ENCODE measurements at regions not wholly inside any gene's neighbourhood (a gene's known extent, or its start where the extent isn't known, plus 50 kb on each side); places are given as distances from the start of the nearest gene placed in this dataset.
"Not testable (repeated sequence)": the region's sequence is repeated elsewhere in the genome, so short reads cannot be mapped to it uniquely, and the experiment has no call there.

GRCh38 chr2:155546721-155547555, 785.6 kb downstream of the NR4A2 start:
- DNase-seq (ENCODE audit: low read depth in 2 of 2), result no peak

GRCh38 chr2:155539028-155539427, 793.5 kb downstream of the NR4A2 start:
- not testable (repeated sequence) for DNase-seq (ENCODE audit: low read depth in 2 of 2)

GRCh38 chr2:155528034-155528433, 804.5 kb downstream of the NR4A2 start:
- no peak for DNase-seq (ENCODE audit: low read depth in 2 of 2)

GRCh38 chr2:155525199-155525598, 807.3 kb downstream of the NR4A2 start:
- no peak for DNase-seq (ENCODE audit: low read depth in 2 of 2)

- DNase-seq (ENCODE audit: low read depth in 2 of 2), result no peak
Observed at GRCh38 chr2:155519529-155520130, 812.9 kb downstream of the NR4A2 start.

GRCh38 chr2:155518094-155518493, 814.4 kb downstream of the NR4A2 start:
- no peak for DNase-seq (ENCODE audit: low read depth in 2 of 2)

- DNase-seq (ENCODE audit: low read depth in 2 of 2), result no peak
Observed at GRCh38 chr2:155517362-155517761, 815.2 kb downstream of the NR4A2 start.

- no peak for DNase-seq (ENCODE audit: low read depth in 2 of 2)
Observed at GRCh38 chr2:155513248-155513647, 814.8 kb downstream of the KCNJ3 start.

GRCh38 chr2:155502766-155503165, 804.3 kb downstream of the KCNJ3 start:
- no peak for DNase-seq (ENCODE audit: low read depth in 2 of 2)

- DNase-seq (ENCODE audit: low read depth in 2 of 2), result no peak
Observed at GRCh38 chr2:155498106-155498505, 799.6 kb downstream of the KCNJ3 start.

- no peak for DNase-seq (ENCODE audit: low read depth in 2 of 2)
Observed at GRCh38 chr2:155494744-155495143, 796.2 kb downstream of the KCNJ3 start.

GRCh38 chr2:155485141-155485842, 786.8 kb downstream of the KCNJ3 start:
- DNase-seq (ENCODE audit: low read depth in 2 of 2), result no peak

- no peak for DNase-seq (ENCODE audit: low read depth in 2 of 2)
Observed at GRCh38 chr2:155481141-155481540, 782.6 kb downstream of the KCNJ3 start.

- not testable (repeated sequence) for DNase-seq (ENCODE audit: low read depth in 2 of 2)
Observed at GRCh38 chr2:155472018-155472417, 773.5 kb downstream of the KCNJ3 start.

GRCh38 chr2:155456222-155456621, 757.7 kb downstream of the KCNJ3 start:
- DNase-seq (ENCODE audit: low read depth in 2 of 2), result no peak

GRCh38 chr2:155442755-155443372, 744.4 kb downstream of the KCNJ3 start:
- DNase-seq (ENCODE audit: low read depth in 2 of 2), result no peak

GRCh38 chr2:155442088-155442487, 743.6 kb downstream of the KCNJ3 start:
- DNase-seq (ENCODE audit: low read depth in 2 of 2), result no peak

GRCh38 chr2:155431004-155431507, 732.6 kb downstream of the KCNJ3 start:
- no peak for DNase-seq (ENCODE audit: low read depth in 2 of 2)

- DNase-seq (ENCODE audit: low read depth in 2 of 2), result no peak
Observed at GRCh38 chr2:155427470-155427869, 729.0 kb downstream of the KCNJ3 start.

- DNase-seq (ENCODE audit: low read depth in 2 of 2), result no peak
Observed at GRCh38 chr2:155424518-155424917, 726.0 kb downstream of the KCNJ3 start.

GRCh38 chr2:155418753-155419152, 720.3 kb downstream of the KCNJ3 start:
- DNase-seq (ENCODE audit: low read depth in 2 of 2), result no peak

GRCh38 chr2:155412598-155412997, 714.1 kb downstream of the KCNJ3 start:
- no peak for DNase-seq (ENCODE audit: low read depth in 2 of 2)
